ENCODE measurements at regions not wholly inside any gene's neighbourhood (a gene's known extent, or its start where the extent isn't known, plus 50 kb on each side); places are given as distances from the start of the nearest gene placed in this dataset.

GRCh38 chr5:68776381-68776780, 317.4 kb upstream of the SLC30A5 start:
- TF ChIP-seq CTCF (conservative IDR thresholded peaks at IDR 0.05; ENCODE audit: low read length) (no peak), EZH2phosphoT487 (IDR thresholded peaks at IDR 0.05; ENCODE audit: borderline replicate concordance, low read depth, low read length) (no peak)
